Lower leg skin (tissue), 4 donors: ENCODE measurements at regions not wholly inside any gene's neighbourhood (a gene's known extent, or its start where the extent isn't known, plus 50 kb on each side); places are given as distances from the start of the nearest gene placed in this dataset.

ENCODE experiments used
- DNase-seq, 2 donors: peaks; one replicate each; pipeline ENCODE4 v3.0.0-alpha.2; 2019; ENCODE audit warnings: low spot score in 2 of 2
- H3K4me3 ChIP-seq: fragments of 200-600 bp; sonication (generic); 2 replicates; pipeline ENCODE4 v1.5.1; 2017; ENCODE audit warnings: mild to moderate bottlenecking, low read depth; ENCODE audit not compliant: poor library complexity, severe bottlenecking
- POLR2A ChIP-seq, 2 donors: fragments of 450-650 bp; IDR thresholded peaks; one replicate each; pipeline ENCODE4 v1.6.1; 2016 to 2017; ENCODE audit warnings: antibody characterized with exemption in 2 of 2, mild to moderate bottlenecking in 1 of 2, moderate library complexity in 1 of 2
- WGBS, 2 donors: methylation state at CpG; one replicate each; pipeline ENCODE4 v1.1.5; 2018; 5-methylcytosine and 5-hydroxymethylcytosine counted together
- intact Hi-C: fragments of 100-400 bp; cut with DNase I; formaldehyde crosslinking; loops from one replicate; pipeline ENCODE4 v1.15.0; 2023; ENCODE audit warnings: low total_unique reads
- TF ChIP-seq, protein P1 (sequence below), 3 donors: fragments of 450-650 bp; IDR thresholded peaks; one replicate each; pipeline ENCODE4 v1.5.1; 2016; ENCODE audit warnings: antibody characterized with exemption in 3 of 3, mild to moderate bottlenecking in 3 of 3, moderate library complexity in 2 of 3

DNA sequence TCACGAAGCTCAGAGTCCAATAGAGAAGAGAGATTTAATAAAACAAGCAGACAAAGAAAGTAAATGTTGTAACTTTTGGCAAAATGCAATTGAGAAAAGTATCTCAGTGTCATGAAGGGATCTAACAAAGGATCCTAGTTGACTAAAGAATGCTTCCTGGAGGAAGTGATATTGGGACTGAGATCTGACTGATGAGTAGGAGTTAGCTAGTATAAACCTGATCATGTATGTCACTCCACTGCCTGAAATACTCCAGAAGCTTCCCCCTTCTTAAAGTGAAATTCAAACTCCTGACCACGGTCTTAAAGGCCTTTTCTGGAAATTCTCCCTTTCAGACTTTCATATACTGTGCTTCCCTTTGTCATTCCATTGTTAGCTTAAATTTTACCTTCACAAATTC is 1102.4 kb upstream of the ZEB2 start:
- no peak overlapping the region for H3K4me3 ChIP-seq
- intact Hi-C loops, result no loop called here
- 88 to 93% methylated on average over 2 of the region's 2 CpGs for WGBS, 2 donors
- DNase-seq, result no peak
- TF ChIP-seq, protein P1, sequence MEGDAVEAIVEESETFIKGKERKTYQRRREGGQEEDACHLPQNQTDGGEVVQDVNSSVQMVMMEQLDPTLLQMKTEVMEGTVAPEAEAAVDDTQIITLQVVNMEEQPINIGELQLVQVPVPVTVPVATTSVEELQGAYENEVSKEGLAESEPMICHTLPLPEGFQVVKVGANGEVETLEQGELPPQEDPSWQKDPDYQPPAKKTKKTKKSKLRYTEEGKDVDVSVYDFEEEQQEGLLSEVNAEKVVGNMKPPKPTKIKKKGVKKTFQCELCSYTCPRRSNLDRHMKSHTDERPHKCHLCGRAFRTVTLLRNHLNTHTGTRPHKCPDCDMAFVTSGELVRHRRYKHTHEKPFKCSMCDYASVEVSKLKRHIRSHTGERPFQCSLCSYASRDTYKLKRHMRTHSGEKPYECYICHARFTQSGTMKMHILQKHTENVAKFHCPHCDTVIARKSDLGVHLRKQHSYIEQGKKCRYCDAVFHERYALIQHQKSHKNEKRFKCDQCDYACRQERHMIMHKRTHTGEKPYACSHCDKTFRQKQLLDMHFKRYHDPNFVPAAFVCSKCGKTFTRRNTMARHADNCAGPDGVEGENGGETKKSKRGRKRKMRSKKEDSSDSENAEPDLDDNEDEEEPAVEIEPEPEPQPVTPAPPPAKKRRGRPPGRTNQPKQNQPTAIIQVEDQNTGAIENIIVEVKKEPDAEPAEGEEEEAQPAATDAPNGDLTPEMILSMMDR (IDR thresholded peaks at IDR 0.05), result no peak
- TF ChIP-seq POLR2A (IDR thresholded peaks at IDR 0.05), result no peak

DNA sequence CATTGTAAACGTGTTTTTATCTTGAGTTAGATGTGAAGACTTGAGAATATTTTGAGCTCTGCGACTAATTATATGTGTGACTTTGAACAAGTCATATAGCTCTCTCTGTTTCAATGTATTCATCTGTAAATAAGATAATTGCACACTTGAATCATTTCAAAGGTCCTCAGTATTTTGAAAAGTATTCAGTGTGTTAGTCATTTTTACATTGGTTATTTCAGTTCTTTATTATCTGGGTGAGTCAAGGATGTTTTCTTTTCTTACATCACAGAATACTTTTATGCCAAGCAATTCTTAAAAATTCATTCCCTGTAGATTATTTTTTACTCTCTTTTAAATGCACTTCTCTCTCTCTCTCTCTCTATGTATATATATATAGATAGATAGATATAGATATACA is 1098.0 kb upstream of the ZEB2 start:
- no peak overlapping the region for H3K4me3 ChIP-seq
- TF ChIP-seq POLR2A (IDR thresholded peaks at IDR 0.05), result no peak
- TF ChIP-seq, protein P1 (IDR thresholded peaks at IDR 0.05), result no peak
- WGBS, 2 donors, result 47 to 68% methylated on average over 2 of the region's 2 CpGs
- intact Hi-C loops, result no loop called here
- DNase-seq, result no peak

DNA sequence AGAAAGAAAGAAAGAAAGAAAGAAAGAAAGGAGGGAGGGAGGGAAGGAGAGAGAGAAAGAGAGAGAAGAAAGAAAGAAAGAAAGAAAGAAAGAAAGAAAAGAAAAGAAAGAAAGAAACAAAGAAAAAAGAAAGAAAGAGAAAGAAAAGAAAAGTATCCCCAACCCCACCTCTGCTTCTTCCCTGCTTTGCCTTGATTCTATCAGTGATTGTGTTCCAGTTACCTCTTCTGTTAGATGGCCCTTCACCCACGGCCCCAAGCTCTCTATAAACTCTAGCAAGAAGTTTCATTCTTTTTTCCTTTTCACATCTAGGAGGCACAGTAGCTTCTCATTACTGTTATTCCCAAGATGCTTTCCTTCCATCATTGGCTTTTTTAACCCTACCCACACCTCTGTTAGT is 1097.5 kb upstream of the ZEB2 start:
- no peak for TF ChIP-seq POLR2A (IDR thresholded peaks at IDR 0.05)
- intact Hi-C loops, result no loop called here
- WGBS, 2 donors, result 63 to 81% methylated on average over 1 of the region's 1 CpG
- no peak for DNase-seq
- no peak overlapping the region for H3K4me3 ChIP-seq

DNA sequence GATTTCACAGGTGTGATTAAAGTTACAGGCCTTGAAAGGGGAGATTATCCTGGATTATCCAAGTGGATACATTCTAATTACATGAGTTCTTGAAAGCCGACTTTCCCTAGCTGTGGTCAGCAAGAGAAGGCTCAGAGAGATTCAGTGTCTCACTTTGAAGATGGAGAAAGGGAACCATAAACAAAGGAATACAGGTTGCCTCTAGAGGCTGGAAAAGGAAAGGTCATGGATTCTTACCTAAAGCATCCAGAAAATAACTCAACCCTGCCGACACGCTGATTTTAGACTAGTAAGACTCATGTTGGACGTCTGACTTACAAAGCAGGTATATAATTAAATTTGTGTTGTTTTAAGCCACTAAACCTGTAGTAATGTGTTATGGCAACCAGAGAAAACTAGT is 1095.7 kb upstream of the ZEB2 start:
- H3K4me3 ChIP-seq, result no peak overlapping the region
- TF ChIP-seq POLR2A (IDR thresholded peaks at IDR 0.05), result no peak
- TF ChIP-seq, protein P1 (IDR thresholded peaks at IDR 0.05), result no peak
- no peak for DNase-seq
- intact Hi-C loops, result no loop called here
- 89 to 90% methylated on average over 4 of the region's 4 CpGs for WGBS, 2 donors

DNA sequence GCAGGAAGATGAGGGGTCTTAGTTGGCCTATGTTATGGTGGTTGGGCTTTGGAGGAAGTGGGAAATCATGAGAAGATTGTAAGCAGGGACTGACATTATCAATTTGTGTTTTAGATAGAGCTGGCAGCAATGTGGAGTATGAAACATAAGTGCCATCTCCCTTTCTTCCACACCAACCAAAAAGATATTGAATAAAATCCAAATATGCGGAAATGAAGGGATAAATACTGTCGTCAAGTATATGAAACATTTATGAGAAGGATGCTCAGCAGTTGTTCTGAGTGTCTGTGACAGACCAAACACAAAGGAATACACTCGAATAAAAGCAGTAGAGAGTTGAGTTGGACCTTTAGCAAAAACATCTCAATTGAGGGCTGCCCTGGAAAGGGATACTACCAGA is 1090.0 kb upstream of the ZEB2 start:
- 86 to 88% methylated on average over 3 of the region's 3 CpGs for WGBS, 2 donors
- DNase-seq, result no peak
- intact Hi-C loops, result no loop called here
- H3K4me3 ChIP-seq, result no peak overlapping the region
- no peak for TF ChIP-seq POLR2A (IDR thresholded peaks at IDR 0.05)
- TF ChIP-seq, protein P1 (IDR thresholded peaks at IDR 0.05), result no peak

DNA sequence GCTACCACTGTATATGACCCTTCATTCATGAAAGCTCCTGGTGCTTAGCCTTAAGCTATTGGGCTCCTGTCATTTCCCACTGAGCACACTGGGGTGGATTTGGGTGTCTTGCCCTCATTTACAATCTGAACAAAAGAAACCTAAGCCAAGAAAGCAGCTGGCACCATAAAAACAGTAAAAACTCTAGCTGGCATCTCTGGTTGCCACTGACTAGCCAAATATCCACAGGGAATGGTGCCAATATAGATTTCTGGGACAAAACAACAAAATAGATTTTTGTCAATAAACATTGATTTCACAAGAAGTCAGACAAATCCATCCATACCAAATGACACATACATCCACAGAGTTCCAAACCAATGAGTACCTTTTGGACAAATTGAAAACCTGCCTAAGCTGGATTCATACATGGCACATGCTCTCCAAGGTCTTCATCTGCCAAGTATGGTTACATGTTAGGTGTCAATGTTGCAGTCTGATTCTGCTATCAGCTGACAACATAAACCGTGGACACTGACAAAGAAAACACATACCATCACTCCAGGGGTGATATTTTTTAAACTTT is 1081.5 kb upstream of the ZEB2 start:
- TF ChIP-seq, protein P1 (IDR thresholded peaks at IDR 0.05), result no peak
- TF ChIP-seq POLR2A (IDR thresholded peaks at IDR 0.05), result no peak
- WGBS, 2 donors, result 39 to 68% methylated on average over 1 of the region's 1 CpG
- no peak for DNase-seq
- intact Hi-C loops, result no loop called here
- H3K4me3 ChIP-seq, result no peak overlapping the region
